Chondrocyte (in vitro differentiated cells): ENCODE measurements at regions not wholly inside any gene's neighbourhood (a gene's known extent, or its start where the extent isn't known, plus 50 kb on each side); places are given as distances from the start of the nearest gene placed in this dataset.

ENCODE experiments used
- DNase-seq: peaks from one replicate; pipeline ENCODE4 v3.0.0; 2021; ENCODE audit warnings: mixed read lengths, low spot score
- H3K27ac Mint-ChIP-seq: one replicate; pipeline ENCODE4 v1.8.0; 2021; ENCODE audit warnings: mild to moderate bottlenecking, moderate library complexity, mixed read lengths; ENCODE audit not compliant: unreplicated experiment
- H3K27me3 Mint-ChIP-seq: 2 replicates; pipeline ENCODE4 v1.8.0; 2021; ENCODE audit warnings: low read depth, mixed read lengths
- H3K36me3 Mint-ChIP-seq: 2 replicates; pipeline ENCODE4 v1.8.0; 2021; ENCODE audit warnings: low read depth, mixed read lengths
- H3K4me1 Mint-ChIP-seq: 2 replicates; pipeline ENCODE4 v1.8.0; 2021; ENCODE audit warnings: low read depth, mild to moderate bottlenecking, mixed read lengths
- H3K4me3 Mint-ChIP-seq: one replicate; pipeline ENCODE4 v1.8.0; 2021; ENCODE audit warnings: mild to moderate bottlenecking, moderate library complexity, mixed read lengths; ENCODE audit not compliant: unreplicated experiment
- H3K9me3 Mint-ChIP-seq: 2 replicates; pipeline ENCODE4 v1.8.0; 2021; ENCODE audit warnings: low read depth, mixed read lengths
- CTCF ChIP-seq: fragments of 200-600 bp; sonication (generic); IDR thresholded peaks from 2 replicates; pipeline ENCODE4 v1.5.0; 2021; ENCODE audit warnings: antibody characterized with exemption, mild to moderate bottlenecking, moderate library complexity

GRCh38 chr1:5649166-5649551 is 343.1 kb downstream of the NPHP4 start:
- TF ChIP-seq CTCF: no peak
- H3K27ac Mint-ChIP-seq: no peak overlapping the region
- peaks cover 6% of the 10 kb centered on the region for H3K27me3 Mint-ChIP-seq
- H3K9me3 Mint-ChIP-seq: peaks cover 29% of the 10 kb centered on the region
- no peaks in the 10 kb centered on the region for H3K4me1 Mint-ChIP-seq
- DNase-seq: no peak
- peaks cover 1% of the 10 kb centered on the region for H3K36me3 Mint-ChIP-seq
- no peak overlapping the region for H3K4me3 Mint-ChIP-seq

DNA sequence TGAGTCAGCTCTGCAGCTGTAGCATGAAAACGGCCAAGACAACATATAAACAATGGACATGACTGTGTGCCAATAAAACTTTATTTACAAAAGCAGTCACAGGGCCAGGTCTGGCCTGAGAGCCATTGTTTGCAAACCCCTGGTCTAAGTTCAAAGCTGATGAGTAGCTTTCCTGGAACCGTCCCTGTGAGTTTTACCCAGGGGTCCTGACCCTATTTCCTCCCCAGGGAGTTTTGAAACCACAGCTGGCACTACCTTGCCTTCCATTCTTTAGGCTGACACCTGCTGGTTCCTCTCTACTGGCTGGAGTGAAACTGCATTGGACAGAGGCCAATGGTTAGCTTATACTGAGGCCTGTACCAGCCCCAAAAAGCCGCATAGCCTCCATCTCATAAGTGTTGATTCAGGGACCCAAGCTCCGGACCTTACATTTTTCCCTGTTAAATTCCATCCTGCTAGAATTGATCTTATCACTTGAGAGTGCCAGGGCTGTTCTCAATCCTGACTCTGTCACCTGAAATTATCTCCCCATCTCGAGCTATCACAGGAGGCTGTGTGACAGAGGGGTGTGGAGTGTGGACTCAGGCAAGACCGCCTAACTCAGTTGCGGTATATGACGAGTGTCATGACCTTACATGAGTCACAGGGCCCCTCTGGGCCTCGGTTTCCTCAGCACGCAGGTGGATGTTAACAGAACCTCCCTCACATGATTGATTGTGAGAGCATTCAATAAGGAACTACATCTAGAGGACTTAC is 343.6 kb downstream of the NPHP4 start:
- H3K9me3 Mint-ChIP-seq: peaks cover 29% of the 10 kb centered on the region
- TF ChIP-seq CTCF: no peak
- H3K36me3 Mint-ChIP-seq: peaks cover 1% of the 10 kb centered on the region
- no peak for DNase-seq
- H3K27ac Mint-ChIP-seq: no peak overlapping the region
- no peak overlapping the region for H3K4me3 Mint-ChIP-seq
- no peaks in the 10 kb centered on the region for H3K4me1 Mint-ChIP-seq
- peaks cover 6% of the 10 kb centered on the region for H3K27me3 Mint-ChIP-seq

DNA sequence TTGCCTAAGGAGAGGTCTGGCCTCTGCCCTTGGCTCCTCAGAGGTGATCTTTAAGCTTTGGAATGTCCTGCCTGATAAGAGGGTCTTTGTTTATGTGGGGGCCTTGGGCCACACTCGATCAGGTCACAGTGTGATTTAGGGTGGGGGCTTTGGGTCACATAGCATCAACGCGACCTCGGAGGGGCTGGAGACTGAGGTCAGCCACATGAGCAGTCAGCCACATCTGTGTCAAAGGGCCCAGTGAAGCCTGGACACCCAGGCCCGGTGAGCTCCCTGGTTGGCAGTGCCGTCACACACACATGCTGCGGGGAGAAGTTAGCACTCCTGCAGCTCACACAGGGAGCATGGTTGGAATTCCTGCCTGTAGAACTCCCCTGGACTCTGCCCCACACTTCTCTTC is 345.0 kb downstream of the NPHP4 start:
- DNase-seq: no peak
- Mint-ChIP-seq H3K4me3 (no peak overlapping the region), H3K9me3 (peaks cover 29% of the 10 kb centered on the region), H3K27ac (no peak overlapping the region), H3K36me3 (no peaks in the 10 kb centered on the region), H3K4me1 (no peaks in the 10 kb centered on the region), H3K27me3 (peaks cover 4% of the 10 kb centered on the region)
- no peak for TF ChIP-seq CTCF

DNA sequence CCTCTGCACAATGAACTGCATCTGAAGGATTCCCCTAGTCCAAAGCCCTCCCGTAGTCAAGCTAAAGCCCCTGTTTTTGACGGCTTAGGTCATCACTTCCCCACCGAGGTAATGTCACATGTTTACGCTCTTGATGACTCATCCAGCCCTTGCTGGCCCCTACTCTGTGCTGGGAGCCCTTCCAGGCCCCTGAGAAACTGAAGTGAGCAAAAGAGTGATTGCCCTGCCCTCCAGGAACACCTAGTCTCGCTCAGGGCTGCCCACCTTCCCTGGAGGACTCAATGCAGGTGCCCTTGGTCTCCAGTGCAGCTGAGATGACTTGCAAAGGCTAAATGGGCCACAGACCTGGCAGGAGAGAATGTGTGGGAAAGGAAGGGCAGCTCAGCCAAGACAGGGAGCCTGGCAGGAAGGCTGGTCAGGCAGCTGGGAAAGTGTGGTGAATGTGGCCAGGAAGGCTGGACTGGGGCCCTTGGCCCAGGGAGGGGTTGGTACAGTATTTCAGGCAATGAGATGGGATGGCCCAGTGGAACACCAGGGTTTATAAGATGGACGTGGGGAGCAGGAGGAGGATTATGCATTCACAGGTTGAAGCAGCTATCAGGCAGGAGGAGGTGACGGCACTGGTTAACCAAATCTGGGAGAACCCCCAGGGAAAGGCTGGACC is 345.6 kb downstream of the NPHP4 start:
- peaks cover 29% of the 10 kb centered on the region for H3K9me3 Mint-ChIP-seq
- DNase-seq: no peak

DNA sequence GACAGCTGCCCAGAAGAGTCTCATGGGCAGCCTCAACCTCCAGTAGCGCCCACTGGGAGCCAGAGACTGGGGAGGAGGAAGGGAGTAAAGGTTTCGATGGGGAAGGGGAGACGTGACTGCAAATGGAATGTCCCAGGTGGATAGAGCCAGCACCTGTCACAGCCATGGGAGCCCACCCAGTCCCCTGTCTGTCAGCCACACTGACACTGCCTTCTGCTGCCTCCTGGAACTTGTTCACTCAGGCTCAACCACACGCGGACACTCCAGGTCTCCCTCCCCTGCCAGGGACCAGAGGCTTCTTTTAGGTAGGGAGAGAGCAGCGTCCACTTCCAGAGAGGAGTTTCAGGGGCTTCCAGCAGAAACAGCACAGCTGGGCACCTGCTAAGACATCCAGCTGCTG is 346.3 kb downstream of the NPHP4 start:
- H3K27ac Mint-ChIP-seq: no peak overlapping the region
- H3K9me3 Mint-ChIP-seq: peaks cover 27% of the 10 kb centered on the region
- H3K36me3 Mint-ChIP-seq: no peaks in the 10 kb centered on the region
- H3K4me3 Mint-ChIP-seq: no peak overlapping the region
- TF ChIP-seq CTCF: no peak
- no peaks in the 10 kb centered on the region for H3K4me1 Mint-ChIP-seq
- no peak for DNase-seq
- no peaks in the 10 kb centered on the region for H3K27me3 Mint-ChIP-seq

More for the DNA sequence above, 345.6 kb downstream of the NPHP4 start:
- Mint-ChIP-seq H3K27me3 (no peaks in the 10 kb centered on the region), H3K4me3 (no peak overlapping the region), H3K4me1 (no peaks in the 10 kb centered on the region), H3K36me3 (no peaks in the 10 kb centered on the region), H3K27ac (no peak overlapping the region)
- TF ChIP-seq CTCF: no peak
